HAP-1 (cell line): ENCODE measurements at regions not wholly inside any gene's neighbourhood (a gene's known extent, or its start where the extent isn't known, plus 50 kb on each side); places are given as distances from the start of the nearest gene placed in this dataset.

Experiments used
- DNase-seq, 2 experiments: peaks; one replicate each; pipeline ENCODE4 v3.0.0-alpha.2; 2016 to 2020; ENCODE audit warnings: low spot score in 2 of 2
- H3K27me3 ChIP-seq: fragments of 250-450 bp; sonication (Bioruptor Pico); 2 replicates; pipeline ENCODE4 v1.5.1; 2020; ENCODE audit warnings: low read depth, mild to moderate bottlenecking, moderate library complexity
- H3K36me3 ChIP-seq: fragments of 250-450 bp; sonication (Bioruptor Pico); replicated peaks from 2 replicates; pipeline ENCODE4 v1.5.1; 2020; ENCODE audit warnings: mild to moderate bottlenecking
- H3K4me1 ChIP-seq: fragments of 250-450 bp; sonication (Bioruptor Pico); 2 replicates; pipeline ENCODE4 v1.5.1; 2020; ENCODE audit warnings: mild to moderate bottlenecking
- H3K4me3 ChIP-seq: fragments of 250-450 bp; sonication (Bioruptor Pico); 2 replicates; pipeline ENCODE4 v1.5.1; 2020; ENCODE audit warnings: mild to moderate bottlenecking, moderate library complexity
- H3K9me3 ChIP-seq: fragments of 250-450 bp; sonication (Bioruptor Pico); 2 replicates; pipeline ENCODE4 v1.5.1; 2020; ENCODE audit warnings: mild to moderate bottlenecking, moderate library complexity
- in situ Hi-C: fragments of 300-500 bp; cut with MboI; formaldehyde crosslinking; loops from 3 replicates; pipeline ENCODE4 v1.14.3; 2020; ENCODE audit warnings: low sequenced_read_pairs, inconsistent platforms, mixed read lengths

- no peaks in the 10 kb centered on the region for H3K9me3 ChIP-seq
- peaks cover 12% of the 10 kb centered on the region for H3K27me3 ChIP-seq
- in situ Hi-C loops = no loop called here
- no peaks in the 10 kb centered on the region for H3K4me1 ChIP-seq
- DNase-seq = peak; percentile 42 to 75
- no peak overlapping the region for H3K4me3 ChIP-seq
- no peaks in the 10 kb centered on the region for H3K36me3 ChIP-seq
Measured at GRCh38 chr20:57061051-57061900, 205.2 kb downstream of the BMP7 start.

GRCh38 chr20:57062241-57062640, 204.2 kb downstream of the BMP7 start:
- Histone ChIP-seq H3K36me3 (no peaks in the 10 kb centered on the region), H3K27me3 (peaks cover 12% of the 10 kb centered on the region), H3K9me3 (no peaks in the 10 kb centered on the region), H3K4me3 (no peak overlapping the region), H3K4me1 (no peaks in the 10 kb centered on the region)
- no peak for DNase-seq
- in situ Hi-C loops = no loop called here

GRCh38 chr20:57062696-57063270, 203.7 kb downstream of the BMP7 start:
- H3K27me3 ChIP-seq = peaks cover 12% of the 10 kb centered on the region
- H3K9me3 ChIP-seq = no peaks in the 10 kb centered on the region
- no peak for DNase-seq
- in situ Hi-C loops = no loop called here
- H3K36me3 ChIP-seq = no peaks in the 10 kb centered on the region
- no peaks in the 10 kb centered on the region for H3K4me1 ChIP-seq
- no peak overlapping the region for H3K4me3 ChIP-seq

- in situ Hi-C loops = no loop called here
- H3K9me3 ChIP-seq = no peaks in the 10 kb centered on the region
- no peaks in the 10 kb centered on the region for H3K4me1 ChIP-seq
- no peak for DNase-seq
- H3K36me3 ChIP-seq = no peaks in the 10 kb centered on the region
- H3K27me3 ChIP-seq = peaks cover 5% of the 10 kb centered on the region; the same call in 1 of the 2 replicates
- no peak overlapping the region for H3K4me3 ChIP-seq
Measured at GRCh38 chr20:57064836-57065235, 201.6 kb downstream of the BMP7 start.

GRCh38 chr20:57065646-57066045, 200.8 kb downstream of the BMP7 start:
- no peak for DNase-seq
- in situ Hi-C loops = no loop called here
- H3K4me1 ChIP-seq = no peaks in the 10 kb centered on the region
- peaks cover 5% of the 10 kb centered on the region; the same call in 1 of the 2 replicates for H3K27me3 ChIP-seq
- H3K36me3 ChIP-seq = no peaks in the 10 kb centered on the region
- no peak overlapping the region for H3K4me3 ChIP-seq
- no peaks in the 10 kb centered on the region for H3K9me3 ChIP-seq

- H3K27me3 ChIP-seq = peaks cover 5% of the 10 kb centered on the region; the same call in 1 of the 2 replicates
- no peaks in the 10 kb centered on the region for H3K9me3 ChIP-seq
- H3K36me3 ChIP-seq = no peaks in the 10 kb centered on the region
- DNase-seq = no peak
- H3K4me3 ChIP-seq = no peak overlapping the region
- in situ Hi-C loops = no loop called here
- no peaks in the 10 kb centered on the region for H3K4me1 ChIP-seq
Measured at GRCh38 chr20:57066126-57066900, 200.1 kb downstream of the BMP7 start.

- Histone ChIP-seq H3K4me3 (no peak overlapping the region), H3K4me1 (no peaks in the 10 kb centered on the region), H3K9me3 (no peaks in the 10 kb centered on the region), H3K36me3 (no peaks in the 10 kb centered on the region), H3K27me3 (peaks cover 5% of the 10 kb centered on the region; the same call in 1 of the 2 replicates)
- in situ Hi-C loops = no loop called here
- DNase-seq = no peak
Measured at GRCh38 chr20:57069442-57069841, 197.0 kb downstream of the BMP7 start.

GRCh38 chr20:57070296-57070695, 196.1 kb downstream of the BMP7 start:
- in situ Hi-C loops = no loop called here
- no peak for DNase-seq
- peaks cover 5% of the 10 kb centered on the region; the same call in 1 of the 2 replicates for H3K27me3 ChIP-seq

GRCh38 chr20:57071283-57071731, 195.1 kb downstream of the BMP7 start:
- Histone ChIP-seq H3K9me3 (no peaks in the 10 kb centered on the region), H3K4me1 (no peaks in the 10 kb centered on the region), H3K4me3 (no peak overlapping the region), H3K36me3 (no peaks in the 10 kb centered on the region), H3K27me3 (peaks cover 5% of the 10 kb centered on the region; the same call in 1 of the 2 replicates)
- no peak for DNase-seq
- in situ Hi-C loops = no loop called here

More at GRCh38 chr20:57070296-57070695, 196.1 kb downstream of the BMP7 start:
- Histone ChIP-seq H3K4me3 (no peak overlapping the region), H3K9me3 (no peaks in the 10 kb centered on the region), H3K4me1 (no peaks in the 10 kb centered on the region), H3K36me3 (no peaks in the 10 kb centered on the region)

GRCh38 chr20:57071954-57072583, 194.4 kb downstream of the BMP7 start:
- no peak for DNase-seq
- H3K27me3 ChIP-seq = peaks cover 5% of the 10 kb centered on the region; the same call in 1 of the 2 replicates
- H3K4me1 ChIP-seq = no peaks in the 10 kb centered on the region
- H3K9me3 ChIP-seq = no peaks in the 10 kb centered on the region
- H3K4me3 ChIP-seq = no peak overlapping the region
- in situ Hi-C loops = no loop called here
- no peaks in the 10 kb centered on the region for H3K36me3 ChIP-seq

- peak in 1 of 2 experiments; percentile 36 for DNase-seq
- Histone ChIP-seq H3K36me3 (no peaks in the 10 kb centered on the region), H3K9me3 (no peaks in the 10 kb centered on the region; the same call in 1 of the 2 replicates), H3K27me3 (0 out of 2 replicates have a peak, but pooled peaks cover 3% of the 10 kb centered on the region), H3K4me1 (no peaks in the 10 kb centered on the region), H3K4me3 (no peak overlapping the region)
- in situ Hi-C loops = no loop called here
Measured at GRCh38 chr20:57073402-57073801, 193.0 kb downstream of the BMP7 start.

- H3K27me3 ChIP-seq = no peaks in the 10 kb centered on the region
- no peak overlapping the region for H3K4me3 ChIP-seq
- no peaks in the 10 kb centered on the region for H3K36me3 ChIP-seq
- no peak for DNase-seq
- peaks cover 3% of the 10 kb centered on the region for H3K9me3 ChIP-seq
- H3K4me1 ChIP-seq = no peaks in the 10 kb centered on the region
- in situ Hi-C loops = no loop called here
Measured at GRCh38 chr20:57074386-57074785, 192.1 kb downstream of the BMP7 start.

GRCh38 chr20:57075181-57075580, 191.3 kb downstream of the BMP7 start:
- DNase-seq = no peak
- no peaks in the 10 kb centered on the region for H3K4me1 ChIP-seq
- no peak overlapping the region for H3K4me3 ChIP-seq
- no peaks in the 10 kb centered on the region for H3K36me3 ChIP-seq
- peaks cover 3% of the 10 kb centered on the region for H3K9me3 ChIP-seq
- in situ Hi-C loops = loop anchor here (25.0 kb wide), 1 partner anchor 412 kb away; no protein-coding TSS in a partner anchor
- no peaks in the 10 kb centered on the region for H3K27me3 ChIP-seq
